ENCODE measurements at regions not wholly inside any gene's neighbourhood (a gene's known extent, or its start where the extent isn't known, plus 50 kb on each side); places are given as distances from the start of the nearest gene placed in this dataset.
"Not testable (repeated sequence)": the region's sequence is repeated elsewhere in the genome, so short reads cannot be mapped to it uniquely, and the experiment has no call there.

DNA sequence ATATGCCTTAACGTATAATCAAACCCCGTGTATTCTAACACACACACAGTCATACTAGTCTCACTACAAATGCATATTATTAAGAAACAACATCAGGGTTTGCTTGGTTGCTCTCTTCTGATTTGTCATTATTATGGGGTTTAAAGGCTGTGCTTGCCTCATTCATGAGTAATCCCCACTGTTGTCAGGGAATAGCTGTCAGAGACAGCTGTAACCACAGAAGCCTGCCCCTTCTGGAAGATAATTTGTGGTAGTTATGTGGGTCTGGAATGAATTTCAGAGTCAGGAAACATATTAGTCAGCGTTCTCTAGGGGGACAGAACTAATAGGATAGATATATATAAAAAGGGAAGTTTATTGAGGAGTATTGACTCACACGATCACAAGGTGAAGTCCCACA lies 456.9 kb upstream of the TMEM132C start:
- DNase-seq (ENCODE audit: low read depth in 2 of 2), result peak; percentile 68 to 71
- no peak overlapping the region for H3K4me3 ChIP-seq (replicated peaks in 1 of 2; ENCODE audit: low read depth in 2 of 2, low read length in 2 of 2)
- TF ChIP-seq, protein P1, sequence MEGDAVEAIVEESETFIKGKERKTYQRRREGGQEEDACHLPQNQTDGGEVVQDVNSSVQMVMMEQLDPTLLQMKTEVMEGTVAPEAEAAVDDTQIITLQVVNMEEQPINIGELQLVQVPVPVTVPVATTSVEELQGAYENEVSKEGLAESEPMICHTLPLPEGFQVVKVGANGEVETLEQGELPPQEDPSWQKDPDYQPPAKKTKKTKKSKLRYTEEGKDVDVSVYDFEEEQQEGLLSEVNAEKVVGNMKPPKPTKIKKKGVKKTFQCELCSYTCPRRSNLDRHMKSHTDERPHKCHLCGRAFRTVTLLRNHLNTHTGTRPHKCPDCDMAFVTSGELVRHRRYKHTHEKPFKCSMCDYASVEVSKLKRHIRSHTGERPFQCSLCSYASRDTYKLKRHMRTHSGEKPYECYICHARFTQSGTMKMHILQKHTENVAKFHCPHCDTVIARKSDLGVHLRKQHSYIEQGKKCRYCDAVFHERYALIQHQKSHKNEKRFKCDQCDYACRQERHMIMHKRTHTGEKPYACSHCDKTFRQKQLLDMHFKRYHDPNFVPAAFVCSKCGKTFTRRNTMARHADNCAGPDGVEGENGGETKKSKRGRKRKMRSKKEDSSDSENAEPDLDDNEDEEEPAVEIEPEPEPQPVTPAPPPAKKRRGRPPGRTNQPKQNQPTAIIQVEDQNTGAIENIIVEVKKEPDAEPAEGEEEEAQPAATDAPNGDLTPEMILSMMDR (IDR thresholded peaks at IDR 0.05; ENCODE audit: low read depth, low read length), result no peak

DNA sequence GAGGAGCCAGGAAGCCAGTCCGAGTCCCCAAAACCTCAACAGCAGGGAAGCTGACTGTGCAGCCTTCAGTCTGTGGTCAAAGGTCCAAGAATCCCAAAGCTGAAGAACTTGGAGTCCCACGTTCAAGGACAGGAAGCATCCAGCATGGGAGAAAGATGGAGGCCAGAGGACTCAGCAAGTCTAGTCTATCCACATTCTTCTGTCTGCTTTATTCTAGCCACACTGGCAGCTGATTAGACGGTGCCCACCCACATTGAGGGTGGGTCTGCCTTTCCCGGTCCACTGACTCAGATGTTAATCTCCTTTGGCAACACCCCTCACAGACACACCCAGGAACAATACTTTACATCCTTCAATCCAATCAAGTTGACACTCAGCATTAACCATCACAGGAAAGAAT lies 456.5 kb upstream of the TMEM132C start:
- not testable (repeated sequence) for DNase-seq (ENCODE audit: low read depth in 2 of 2); H3K4me3 ChIP-seq (replicated peaks in 1 of 2; ENCODE audit: low read depth in 2 of 2, low read length in 2 of 2)

DNA sequence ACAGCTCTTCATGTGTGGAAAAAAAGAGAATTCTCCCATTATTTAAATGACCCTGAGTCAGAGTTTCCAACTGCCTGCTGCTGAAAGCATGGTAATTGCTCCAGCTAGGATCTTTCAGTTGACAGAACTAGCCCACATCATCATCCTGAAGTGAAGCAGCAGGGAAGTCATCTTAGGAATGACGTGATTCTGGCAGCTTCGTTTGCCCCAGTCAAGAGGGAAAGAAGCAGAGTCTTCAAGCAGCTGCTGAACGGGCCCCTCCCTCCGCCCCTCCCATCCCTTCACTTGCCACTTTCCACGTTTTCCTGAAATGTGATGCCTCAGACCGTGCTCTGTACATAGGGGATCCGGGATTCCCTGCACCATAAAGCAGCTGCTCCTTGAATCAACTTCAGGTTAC lies 455.0 kb upstream of the TMEM132C start:
- H3K4me3 ChIP-seq (replicated peaks in 1 of 2; ENCODE audit: low read depth in 2 of 2, low read length in 2 of 2), result no peak overlapping the region
- TF ChIP-seq, protein P1 (IDR thresholded peaks at IDR 0.05; ENCODE audit: low read depth, low read length), result no peak
- peak; percentile 3 to 15 for DNase-seq (ENCODE audit: low read depth in 2 of 2)

DNA sequence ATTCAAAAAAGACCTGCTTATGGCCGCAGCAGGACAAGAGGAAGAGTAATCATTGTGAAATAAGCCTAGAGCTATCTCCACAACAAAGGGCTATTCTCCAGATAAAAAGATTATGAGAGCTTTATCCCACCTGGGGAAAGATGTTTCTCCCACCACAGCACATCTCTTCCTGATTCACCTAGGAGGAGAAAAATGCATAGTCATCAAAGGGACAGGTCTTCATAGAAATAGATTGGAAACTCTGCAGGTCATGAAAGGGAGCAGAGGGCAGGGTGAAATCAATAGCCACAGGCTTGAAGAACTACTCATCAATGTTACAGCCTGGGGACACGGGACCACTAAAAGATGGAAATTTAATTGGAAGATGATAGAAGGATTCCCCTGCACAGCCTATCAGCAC lies 453.8 kb upstream of the TMEM132C start:
- TF ChIP-seq, protein P1 (IDR thresholded peaks at IDR 0.05; ENCODE audit: low read depth, low read length), result no peak
- no peak for DNase-seq (ENCODE audit: low read depth in 2 of 2)
- no peak overlapping the region for H3K4me3 ChIP-seq (replicated peaks in 1 of 2; ENCODE audit: low read depth in 2 of 2, low read length in 2 of 2)

DNA sequence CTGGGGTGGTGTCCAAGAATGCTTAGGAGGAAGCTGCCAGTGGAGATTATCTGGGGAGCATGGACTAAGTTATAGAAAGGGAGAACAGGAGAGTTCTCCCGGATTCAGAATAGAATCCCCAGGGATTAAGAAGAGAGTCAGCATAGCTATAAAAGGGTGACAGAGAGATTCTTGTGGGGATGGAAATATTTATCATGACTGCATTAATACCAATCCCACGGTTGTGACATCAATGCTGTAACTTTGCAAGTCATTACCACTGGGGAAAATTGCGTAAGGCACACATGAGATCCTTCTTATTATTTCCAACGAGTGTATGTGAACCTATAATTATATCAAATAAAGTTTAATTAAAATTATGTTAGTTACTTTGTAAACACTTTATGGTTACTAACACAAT lies 447.9 kb upstream of the TMEM132C start:
- TF ChIP-seq, protein P1 (IDR thresholded peaks at IDR 0.05; ENCODE audit: low read depth, low read length), result no peak
- no peak for DNase-seq (ENCODE audit: low read depth in 2 of 2)
- H3K4me3 ChIP-seq (replicated peaks in 1 of 2; ENCODE audit: low read depth in 2 of 2, low read length in 2 of 2), result no peak overlapping the region

DNA sequence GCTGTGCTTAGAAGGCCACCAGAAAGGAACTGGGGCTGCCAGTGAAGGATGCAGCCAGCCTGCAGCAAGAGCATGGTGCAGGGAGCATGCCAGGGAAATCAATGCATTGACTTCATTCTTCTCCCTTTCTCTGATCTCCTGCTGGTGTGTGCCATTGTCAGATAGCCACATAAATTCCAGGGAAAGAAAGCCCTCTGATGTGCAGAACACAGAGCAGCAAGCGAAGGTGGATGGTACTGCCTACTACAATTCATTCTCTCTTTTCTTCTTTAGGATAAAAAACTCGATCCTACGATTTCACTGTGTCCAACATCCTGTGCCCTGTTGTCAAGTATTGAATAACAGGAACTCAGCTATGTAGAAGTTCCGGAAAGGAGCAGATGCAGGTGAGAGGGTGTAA lies 446.7 kb upstream of the TMEM132C start:
- H3K4me3 ChIP-seq (replicated peaks in 1 of 2; ENCODE audit: low read depth in 2 of 2, low read length in 2 of 2), result no peak overlapping the region
- TF ChIP-seq, protein P1 (IDR thresholded peaks at IDR 0.05; ENCODE audit: low read depth, low read length), result no peak
- DNase-seq (ENCODE audit: low read depth in 2 of 2), result no peak

DNA sequence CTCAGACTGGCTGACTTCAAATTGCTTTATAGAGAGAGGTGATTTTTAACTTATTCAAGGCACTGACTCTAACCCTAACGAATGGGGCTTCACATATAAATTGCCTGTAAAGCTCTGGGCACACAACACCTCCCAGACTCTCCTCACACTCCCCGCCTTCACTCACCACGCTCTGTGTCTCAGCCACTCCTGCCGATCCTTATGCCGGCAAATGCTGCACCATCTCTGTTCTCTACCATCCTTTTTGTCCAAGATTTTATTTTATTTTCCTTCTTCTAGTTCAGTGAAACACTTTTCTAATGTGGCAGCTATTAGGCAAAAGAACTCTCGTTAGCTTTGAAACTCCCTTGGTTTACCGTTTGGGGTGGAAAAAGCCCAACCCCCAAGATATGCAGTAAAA lies 446.1 kb upstream of the TMEM132C start:
- H3K4me3 ChIP-seq (replicated peaks in 1 of 2; ENCODE audit: low read depth in 2 of 2, low read length in 2 of 2), result no peak overlapping the region
- DNase-seq (ENCODE audit: low read depth in 2 of 2), result no peak
- TF ChIP-seq, protein P1 (IDR thresholded peaks at IDR 0.05; ENCODE audit: low read depth, low read length), result no peak

Measured in cardiac fibroblast (primary cell).